GM23338 (cell line): ENCODE measurements at regions not wholly inside any gene's neighbourhood (a gene's known extent, or its start where the extent isn't known, plus 50 kb on each side); places are given as distances from the start of the nearest gene placed in this dataset.

Experiments used
- ATAC-seq: fragments of 200-7000 bp; cut with Tn5 transposase; 3 replicates; pipeline ENCODE4 v1.9.1; 2020
- DNase-seq: peaks from one replicate; pipeline ENCODE4 v3.0.0-alpha.2; 2015; ENCODE audit warnings: low spot score
- H2AFZ ChIP-seq: fragments of 200-600 bp; sonication (generic); 2 replicates; pipeline ENCODE4 v1.8.0; 2016; ENCODE audit warnings: antibody characterized with exemption, mild to moderate bottlenecking, moderate library complexity
- H3F3A ChIP-seq: fragments of 200-600 bp; sonication (generic); replicated peaks from 2 replicates; pipeline ENCODE4 v1.8.0; 2017; ENCODE audit warnings: antibody characterized with exemption, mixed run types, low read depth
- H3K27ac ChIP-seq: fragments of 200-600 bp; sonication (generic); 2 replicates; pipeline ENCODE4 v1.6.1; 2016; ENCODE audit warnings: low read depth
- H3K27me3 ChIP-seq: fragments of 200-600 bp; sonication (generic); 2 replicates; pipeline ENCODE4 v1.8.0; 2016; ENCODE audit warnings: mild to moderate bottlenecking, mixed run types, moderate library complexity; ENCODE audit not compliant: insufficient read depth
- H3K36me3 ChIP-seq: fragments of 200-600 bp; sonication (generic); 2 replicates; pipeline ENCODE4 v1.8.0; 2016; ENCODE audit warnings: mild to moderate bottlenecking; ENCODE audit not compliant: insufficient read depth
- H3K4me1 ChIP-seq: fragments of 200-600 bp; sonication (generic); 2 replicates; pipeline ENCODE4 v1.8.0; 2016; ENCODE audit warnings: mild to moderate bottlenecking, moderate library complexity; ENCODE audit not compliant: insufficient read depth
- H3K4me2 ChIP-seq: fragments of 200-600 bp; sonication (generic); 2 replicates; pipeline ENCODE4 v1.7.1; 2017; ENCODE audit warnings: mixed run types
- H3K4me3 ChIP-seq: fragments of 200-600 bp; sonication (generic); 2 replicates; pipeline ENCODE4 v1.6.1; 2016; ENCODE audit warnings: mixed run types
- H3K79me2 ChIP-seq: fragments of 200-600 bp; sonication (generic); replicated peaks from 2 replicates; pipeline ENCODE4 v1.8.0; 2017; ENCODE audit warnings: mild to moderate bottlenecking; ENCODE audit not compliant: insufficient read depth
- H3K9me2 ChIP-seq: fragments of 200-600 bp; sonication (generic); 2 replicates; pipeline ENCODE4 v1.8.0; 2017; ENCODE audit not compliant: insufficient read depth
- H4K20me1 ChIP-seq: fragments of 200-600 bp; sonication (generic); replicated peaks from 2 replicates; pipeline ENCODE4 v1.8.0; 2017; ENCODE audit warnings: mild to moderate bottlenecking; ENCODE audit not compliant: insufficient read depth
- H3K27ac Mint-ChIP-seq: 2 replicates; pipeline ENCODE4 v1.8.0; 2020; ENCODE audit warnings: inconsistent platforms, mild to moderate bottlenecking, moderate library complexity, mixed read lengths
- H3K27me3 Mint-ChIP-seq: 3 replicates; pipeline ENCODE4 v1.8.0; 2022; ENCODE audit warnings: low read depth, mild to moderate bottlenecking, moderate library complexity, mixed read lengths, inconsistent platforms; ENCODE audit not compliant: insufficient read depth, poor library complexity
- H3K36me3 Mint-ChIP-seq: 3 replicates; pipeline ENCODE4 v1.8.0; 2021; ENCODE audit warnings: low read depth, mild to moderate bottlenecking, inconsistent platforms, moderate library complexity, mixed read lengths
- H3K4me1 Mint-ChIP-seq: 3 replicates; pipeline ENCODE4 v1.8.0; 2020; ENCODE audit warnings: mild to moderate bottlenecking, inconsistent platforms, mixed read lengths
- H3K4me3 Mint-ChIP-seq: 3 replicates; pipeline ENCODE4 v1.8.0; 2021; ENCODE audit warnings: moderate library complexity, mild to moderate bottlenecking, inconsistent platforms, mixed read lengths
- H3K9me3 Mint-ChIP-seq: 3 replicates; pipeline ENCODE4 v1.8.0; 2020; ENCODE audit warnings: moderate library complexity, mild to moderate bottlenecking, inconsistent platforms, mixed read lengths
- CREB1 ChIP-seq: fragments of 250-450 bp; sonication (Bioruptor Pico); IDR thresholded peaks from 2 replicates; pipeline ENCODE4 v1.5.0; 2020; ENCODE audit warnings: low read depth, mild to moderate bottlenecking, moderate library complexity
- EZH2 ChIP-seq: fragments of 200-600 bp; sonication (generic); IDR thresholded peaks from one replicate; pipeline ENCODE4 v1.8.0; 2017; ENCODE audit warnings: antibody characterized with exemption, mild to moderate bottlenecking, low read depth; ENCODE audit not compliant: unreplicated experiment
- EZH2phosphoT487 ChIP-seq: fragments of 200-600 bp; sonication (generic); IDR thresholded peaks from one replicate; pipeline ENCODE4 v1.8.1; 2018; ENCODE audit warnings: antibody characterized with exemption; ENCODE audit not compliant: unreplicated experiment
- JUNB ChIP-seq: IDR thresholded peaks from one replicate; pipeline ENCODE4 v1.6.1; 2016; ENCODE audit warnings: antibody characterized with exemption; ENCODE audit not compliant: unreplicated experiment
- NANOG ChIP-seq: IDR thresholded peaks from 2 replicates; pipeline ENCODE4 v1.6.1; 2016; ENCODE audit warnings: antibody characterized with exemption, borderline replicate concordance
- POLR2AphosphoS5 ChIP-seq: IDR thresholded peaks from 2 replicates; pipeline ENCODE4 v1.6.1; 2016; ENCODE audit warnings: antibody characterized with exemption, low read depth
- STAT1 ChIP-seq: IDR thresholded peaks from one replicate; pipeline ENCODE4 v1.6.1; 2016; ENCODE audit warnings: antibody characterized with exemption; ENCODE audit not compliant: unreplicated experiment
- ZNF114 ChIP-seq: fragments of 250-450 bp; sonication (Bioruptor Pico); IDR thresholded peaks from 2 replicates; pipeline ENCODE4 v1.5.0; 2020; ENCODE audit warnings: mild to moderate bottlenecking, moderate library complexity
- ZNF331 ChIP-seq: fragments of 250-450 bp; sonication (Bioruptor Pico); IDR thresholded peaks from 2 replicates; pipeline ENCODE4 v1.5.0; 2020; ENCODE audit warnings: low read depth, mild to moderate bottlenecking, moderate library complexity
- TF ChIP-seq, protein P1 (sequence below), 2 experiments: fragments of 200-600 bp in 1 of 2; sonication (generic) in 1 of 2; conservative IDR thresholded peaks; 2 replicates each; pipeline versions ENCODE4 v1.5.1 to v1.6.1; 2016 to 2017; ENCODE audit warnings: antibody characterized with exemption in 2 of 2, low read depth in 2 of 2, mild to moderate bottlenecking in 2 of 2, moderate library complexity in 1 of 2
- TF ChIP-seq, protein P2 (sequence below): IDR thresholded peaks from one replicate; pipeline ENCODE4 v1.6.1; 2018; ENCODE audit warnings: antibody characterized with exemption; ENCODE audit not compliant: unreplicated experiment
- TF ChIP-seq, protein P3 (sequence below): IDR thresholded peaks from 2 replicates; pipeline ENCODE4 v1.6.1; 2016; ENCODE audit warnings: antibody characterized with exemption
- TF ChIP-seq, protein P4 (sequence below): fragments of 250-450 bp; sonication (Bioruptor Pico); IDR thresholded peaks from 2 replicates; pipeline ENCODE4 v1.5.0; 2020; ENCODE audit warnings: mild to moderate bottlenecking, moderate library complexity

DNA sequence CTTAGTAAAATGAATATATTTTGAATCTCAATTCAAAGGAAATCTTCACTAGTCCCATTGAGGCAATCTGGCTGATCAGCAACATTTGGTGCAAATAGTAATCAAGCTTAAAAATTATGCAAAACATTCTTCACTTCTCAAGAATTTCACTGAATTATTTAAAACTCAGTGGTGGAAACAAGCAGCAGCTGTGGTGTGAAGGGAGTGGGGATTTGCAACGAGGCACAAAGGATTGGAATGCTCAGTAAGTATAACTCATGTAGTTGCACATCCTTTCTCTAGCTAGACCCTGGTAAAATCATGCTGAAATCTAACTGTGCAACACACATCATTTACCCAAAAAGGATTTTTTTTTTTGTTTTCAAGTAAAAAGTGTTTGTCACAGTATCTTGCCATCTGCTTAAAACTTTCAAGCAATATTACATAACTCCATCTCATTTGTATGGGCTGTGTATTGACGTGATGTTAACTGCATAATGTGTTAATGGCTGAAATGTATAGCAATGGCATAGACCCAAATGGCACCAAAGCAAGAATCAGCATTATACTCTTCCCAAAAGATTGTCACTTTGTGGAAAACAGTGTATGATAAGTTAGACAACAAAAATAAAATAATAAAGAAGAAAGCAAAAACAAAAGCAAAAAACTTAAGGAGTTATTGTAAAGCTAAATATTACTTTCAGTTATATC, 816.6 kb downstream of the EPHA3 start:
- Mint-ChIP-seq H3K27ac (no peak overlapping the region), H3K4me1 (no peaks in the 10 kb centered on the region), H3K27me3 (no peaks in the 10 kb centered on the region), H3K9me3 (peaks cover 3% of the 10 kb centered on the region; the same call in 2 of the 3 replicates), H3K36me3 (no peaks in the 10 kb centered on the region), H3K4me3 (no peak overlapping the region)
- Histone ChIP-seq H3K4me3 (no peak overlapping the region), H3K4me2 (no peak overlapping the region), H4K20me1 (no peaks in the 10 kb centered on the region), H3F3A (no peaks in the 10 kb centered on the region), H3K27ac (no peak overlapping the region), H3K9me2 (no peaks in the 10 kb centered on the region), H3K79me2 (no peaks in the 10 kb centered on the region), H3K4me1 (no peaks in the 10 kb centered on the region), H3K36me3 (no peaks in the 10 kb centered on the region), H2AFZ (no peak overlapping the region), H3K27me3 (no peaks in the 10 kb centered on the region)
- TF ChIP-seq, protein P1, sequence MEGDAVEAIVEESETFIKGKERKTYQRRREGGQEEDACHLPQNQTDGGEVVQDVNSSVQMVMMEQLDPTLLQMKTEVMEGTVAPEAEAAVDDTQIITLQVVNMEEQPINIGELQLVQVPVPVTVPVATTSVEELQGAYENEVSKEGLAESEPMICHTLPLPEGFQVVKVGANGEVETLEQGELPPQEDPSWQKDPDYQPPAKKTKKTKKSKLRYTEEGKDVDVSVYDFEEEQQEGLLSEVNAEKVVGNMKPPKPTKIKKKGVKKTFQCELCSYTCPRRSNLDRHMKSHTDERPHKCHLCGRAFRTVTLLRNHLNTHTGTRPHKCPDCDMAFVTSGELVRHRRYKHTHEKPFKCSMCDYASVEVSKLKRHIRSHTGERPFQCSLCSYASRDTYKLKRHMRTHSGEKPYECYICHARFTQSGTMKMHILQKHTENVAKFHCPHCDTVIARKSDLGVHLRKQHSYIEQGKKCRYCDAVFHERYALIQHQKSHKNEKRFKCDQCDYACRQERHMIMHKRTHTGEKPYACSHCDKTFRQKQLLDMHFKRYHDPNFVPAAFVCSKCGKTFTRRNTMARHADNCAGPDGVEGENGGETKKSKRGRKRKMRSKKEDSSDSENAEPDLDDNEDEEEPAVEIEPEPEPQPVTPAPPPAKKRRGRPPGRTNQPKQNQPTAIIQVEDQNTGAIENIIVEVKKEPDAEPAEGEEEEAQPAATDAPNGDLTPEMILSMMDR (conservative IDR thresholded peaks at IDR 0.05; ENCODE audit: low read depth in 2 of 2) = no peak
- no peak for TF ChIP-seq JUNB
- TF ChIP-seq NANOG = no peak
- no peak for TF ChIP-seq ZNF331 (CRISPR knock-in tag)
- no peak for TF ChIP-seq ZNF114 (CRISPR knock-in tag)
- TF ChIP-seq EZH2 = no peak
- no peak for TF ChIP-seq CREB1 (CRISPR knock-in tag)
- TF ChIP-seq, protein P2, sequence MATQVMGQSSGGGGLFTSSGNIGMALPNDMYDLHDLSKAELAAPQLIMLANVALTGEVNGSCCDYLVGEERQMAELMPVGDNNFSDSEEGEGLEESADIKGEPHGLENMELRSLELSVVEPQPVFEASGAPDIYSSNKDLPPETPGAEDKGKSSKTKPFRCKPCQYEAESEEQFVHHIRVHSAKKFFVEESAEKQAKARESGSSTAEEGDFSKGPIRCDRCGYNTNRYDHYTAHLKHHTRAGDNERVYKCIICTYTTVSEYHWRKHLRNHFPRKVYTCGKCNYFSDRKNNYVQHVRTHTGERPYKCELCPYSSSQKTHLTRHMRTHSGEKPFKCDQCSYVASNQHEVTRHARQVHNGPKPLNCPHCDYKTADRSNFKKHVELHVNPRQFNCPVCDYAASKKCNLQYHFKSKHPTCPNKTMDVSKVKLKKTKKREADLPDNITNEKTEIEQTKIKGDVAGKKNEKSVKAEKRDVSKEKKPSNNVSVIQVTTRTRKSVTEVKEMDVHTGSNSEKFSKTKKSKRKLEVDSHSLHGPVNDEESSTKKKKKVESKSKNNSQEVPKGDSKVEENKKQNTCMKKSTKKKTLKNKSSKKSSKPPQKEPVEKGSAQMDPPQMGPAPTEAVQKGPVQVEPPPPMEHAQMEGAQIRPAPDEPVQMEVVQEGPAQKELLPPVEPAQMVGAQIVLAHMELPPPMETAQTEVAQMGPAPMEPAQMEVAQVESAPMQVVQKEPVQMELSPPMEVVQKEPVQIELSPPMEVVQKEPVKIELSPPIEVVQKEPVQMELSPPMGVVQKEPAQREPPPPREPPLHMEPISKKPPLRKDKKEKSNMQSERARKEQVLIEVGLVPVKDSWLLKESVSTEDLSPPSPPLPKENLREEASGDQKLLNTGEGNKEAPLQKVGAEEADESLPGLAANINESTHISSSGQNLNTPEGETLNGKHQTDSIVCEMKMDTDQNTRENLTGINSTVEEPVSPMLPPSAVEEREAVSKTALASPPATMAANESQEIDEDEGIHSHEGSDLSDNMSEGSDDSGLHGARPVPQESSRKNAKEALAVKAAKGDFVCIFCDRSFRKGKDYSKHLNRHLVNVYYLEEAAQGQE = no peak
- TF ChIP-seq, protein P3, sequence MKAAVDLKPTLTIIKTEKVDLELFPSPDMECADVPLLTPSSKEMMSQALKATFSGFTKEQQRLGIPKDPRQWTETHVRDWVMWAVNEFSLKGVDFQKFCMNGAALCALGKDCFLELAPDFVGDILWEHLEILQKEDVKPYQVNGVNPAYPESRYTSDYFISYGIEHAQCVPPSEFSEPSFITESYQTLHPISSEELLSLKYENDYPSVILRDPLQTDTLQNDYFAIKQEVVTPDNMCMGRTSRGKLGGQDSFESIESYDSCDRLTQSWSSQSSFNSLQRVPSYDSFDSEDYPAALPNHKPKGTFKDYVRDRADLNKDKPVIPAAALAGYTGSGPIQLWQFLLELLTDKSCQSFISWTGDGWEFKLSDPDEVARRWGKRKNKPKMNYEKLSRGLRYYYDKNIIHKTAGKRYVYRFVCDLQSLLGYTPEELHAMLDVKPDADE = no peak
- TF ChIP-seq EZH2phosphoT487 = no peak
- no peak for TF ChIP-seq STAT1
- TF ChIP-seq, protein P4, sequence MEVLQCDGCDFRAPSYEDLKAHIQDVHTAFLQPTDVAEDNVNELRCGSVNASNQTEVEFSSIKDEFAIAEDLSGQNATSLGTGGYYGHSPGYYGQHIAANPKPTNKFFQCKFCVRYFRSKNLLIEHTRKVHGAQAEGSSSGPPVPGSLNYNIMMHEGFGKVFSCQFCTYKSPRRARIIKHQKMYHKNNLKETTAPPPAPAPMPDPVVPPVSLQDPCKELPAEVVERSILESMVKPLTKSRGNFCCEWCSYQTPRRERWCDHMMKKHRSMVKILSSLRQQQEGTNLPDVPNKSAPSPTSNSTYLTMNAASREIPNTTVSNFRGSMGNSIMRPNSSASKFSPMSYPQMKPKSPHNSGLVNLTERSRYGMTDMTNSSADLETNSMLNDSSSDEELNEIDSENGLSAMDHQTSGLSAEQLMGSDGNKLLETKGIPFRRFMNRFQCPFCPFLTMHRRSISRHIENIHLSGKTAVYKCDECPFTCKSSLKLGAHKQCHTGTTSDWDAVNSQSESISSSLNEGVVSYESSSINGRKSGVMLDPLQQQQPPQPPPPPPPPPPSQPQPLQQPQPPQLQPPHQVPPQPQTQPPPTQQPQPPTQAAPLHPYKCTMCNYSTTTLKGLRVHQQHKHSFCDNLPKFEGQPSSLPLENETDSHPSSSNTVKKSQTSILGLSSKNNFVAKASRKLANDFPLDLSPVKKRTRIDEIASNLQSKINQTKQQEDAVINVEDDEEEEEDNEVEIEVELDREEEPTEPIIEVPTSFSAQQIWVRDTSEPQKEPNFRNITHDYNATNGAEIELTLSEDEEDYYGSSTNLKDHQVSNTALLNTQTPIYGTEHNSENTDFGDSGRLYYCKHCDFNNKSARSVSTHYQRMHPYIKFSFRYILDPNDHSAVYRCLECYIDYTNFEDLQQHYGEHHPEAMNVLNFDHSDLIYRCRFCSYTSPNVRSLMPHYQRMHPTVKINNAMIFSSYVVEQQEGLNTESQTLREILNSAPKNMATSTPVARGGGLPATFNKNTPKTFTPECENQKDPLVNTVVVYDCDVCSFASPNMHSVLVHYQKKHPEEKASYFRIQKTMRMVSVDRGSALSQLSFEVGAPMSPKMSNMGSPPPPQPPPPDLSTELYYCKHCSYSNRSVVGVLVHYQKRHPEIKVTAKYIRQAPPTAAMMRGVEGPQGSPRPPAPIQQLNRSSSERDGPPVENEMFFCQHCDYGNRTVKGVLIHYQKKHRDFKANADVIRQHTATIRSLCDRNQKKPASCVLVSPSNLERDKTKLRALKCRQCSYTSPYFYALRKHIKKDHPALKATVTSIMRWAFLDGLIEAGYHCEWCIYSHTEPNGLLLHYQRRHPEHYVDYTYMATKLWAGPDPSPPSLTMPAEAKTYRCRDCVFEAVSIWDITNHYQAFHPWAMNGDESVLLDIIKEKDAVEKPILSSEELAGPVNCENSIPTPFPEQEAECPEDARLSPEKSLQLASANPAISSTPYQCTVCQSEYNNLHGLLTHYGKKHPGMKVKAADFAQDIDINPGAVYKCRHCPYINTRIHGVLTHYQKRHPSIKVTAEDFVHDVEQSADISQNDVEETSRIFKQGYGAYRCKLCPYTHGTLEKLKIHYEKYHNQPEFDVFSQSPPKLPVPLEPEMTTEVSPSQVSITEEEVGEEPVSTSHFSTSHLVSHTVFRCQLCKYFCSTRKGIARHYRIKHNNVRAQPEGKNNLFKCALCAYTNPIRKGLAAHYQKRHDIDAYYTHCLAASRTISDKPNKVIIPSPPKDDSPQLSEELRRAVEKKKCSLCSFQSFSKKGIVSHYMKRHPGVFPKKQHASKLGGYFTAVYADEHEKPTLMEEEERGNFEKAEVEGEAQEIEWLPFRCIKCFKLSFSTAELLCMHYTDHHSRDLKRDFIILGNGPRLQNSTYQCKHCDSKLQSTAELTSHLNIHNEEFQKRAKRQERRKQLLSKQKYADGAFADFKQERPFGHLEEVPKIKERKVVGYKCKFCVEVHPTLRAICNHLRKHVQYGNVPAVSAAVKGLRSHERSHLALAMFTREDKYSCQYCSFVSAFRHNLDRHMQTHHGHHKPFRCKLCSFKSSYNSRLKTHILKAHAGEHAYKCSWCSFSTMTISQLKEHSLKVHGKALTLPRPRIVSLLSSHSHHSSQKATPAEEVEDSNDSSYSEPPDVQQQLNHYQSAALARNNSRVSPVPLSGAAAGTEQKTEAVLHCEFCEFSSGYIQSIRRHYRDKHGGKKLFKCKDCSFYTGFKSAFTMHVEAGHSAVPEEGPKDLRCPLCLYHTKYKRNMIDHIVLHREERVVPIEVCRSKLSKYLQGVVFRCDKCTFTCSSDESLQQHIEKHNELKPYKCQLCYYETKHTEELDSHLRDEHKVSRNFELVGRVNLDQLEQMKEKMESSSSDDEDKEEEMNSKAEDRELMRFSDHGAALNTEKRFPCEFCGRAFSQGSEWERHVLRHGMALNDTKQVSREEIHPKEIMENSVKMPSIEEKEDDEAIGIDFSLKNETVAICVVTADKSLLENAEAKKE (CRISPR knock-in tag) = no peak
- TF ChIP-seq POLR2AphosphoS5 = no peak
- DNase-seq (no peak), ATAC-seq (no peak)
